ENCODE measurements at regions not wholly inside any gene's neighbourhood (a gene's known extent, or its start where the extent isn't known, plus 50 kb on each side); places are given as distances from the start of the nearest gene placed in this dataset.

- DNase-seq (ENCODE audit: low read depth, low spot score) (no peak), FAIRE-seq (no peak)
- no peak overlapping the region for H3K4me2 ChIP-seq (ENCODE audit: insufficient read depth, low read length)
- H3K27ac ChIP-seq (ENCODE audit: insufficient read depth, low read depth, low read length): no peak overlapping the region
- H4K20me1 ChIP-seq (replicated peaks; ENCODE audit: control insufficient read depth, extremely low read depth, insufficient read depth, low read length): no peaks in the 10 kb centered on the region
- dilution Hi-C loops (cut with MboI; ENCODE audit: extremely low pct_ligation_motif_present, low sequenced_read_pairs) (no loop called here), intact Hi-C loops (cut with micrococcal nuclease) (no loop called here)
- H3K36me3 ChIP-seq (ENCODE audit: control insufficient read depth in 2 of 2, extremely low read depth in 1 of 2, insufficient read depth in 2 of 2, low read length in 2 of 2): no peaks in the 10 kb centered on the region
- BruUV-seq (replicated peaks): no TSS peak
- H3K79me2 ChIP-seq (ENCODE audit: control insufficient read depth, insufficient read depth, low read length): no peaks in the 10 kb centered on the region
- H3K9ac ChIP-seq (replicated peaks; ENCODE audit: extremely low read depth, insufficient read depth, low read length): no peak overlapping the region
- H3K4me3 ChIP-seq (replicated peaks in 1 of 3; ENCODE audit: insufficient read depth in 1 of 3, low read depth in 1 of 3, low read length in 3 of 3): no peak overlapping the region
- no peaks in the 10 kb centered on the region for H3K4me1 ChIP-seq (ENCODE audit: control insufficient read depth, extremely low read depth, insufficient read depth, low read length)
- TF ChIP-seq JUN (IDR thresholded peaks at IDR 0.05; ENCODE audit: borderline replicate concordance, insufficient read depth, insufficient read length, low read depth) (no peak), POLR2A (IDR thresholded peaks at IDR 0.05; ENCODE audit: low read depth, low read length) (no peak), EZH2 (IDR thresholded peaks at IDR 0.05; ENCODE audit: borderline replicate concordance, low read depth, low read length, severe bottlenecking) (no peak), MAX (IDR thresholded peaks at IDR 0.05; ENCODE audit: insufficient read depth, insufficient read length) (no peak), CTCF (IDR thresholded peaks at IDR 0.05; ENCODE audit: extremely low read depth in 1 of 2, insufficient read depth in 1 of 2, low read depth in 1 of 2, low read length in 2 of 2) (no peak), GATA2 (IDR thresholded peaks at IDR 0.05; ENCODE audit: insufficient read depth, insufficient read length, low read depth, low read length) (no peak), MYC (IDR thresholded peaks at IDR 0.05; ENCODE audit: low read depth, low read length) (no peak), POLR2AphosphoS5 (IDR thresholded peaks at IDR 0.05; ENCODE audit: insufficient read depth, low read depth, low read length) (no peak), FOS (IDR thresholded peaks at IDR 0.05; ENCODE audit: borderline replicate concordance, insufficient read depth, low read length) (no peak)
- no peaks in the 10 kb centered on the region for H3K9me3 ChIP-seq (replicated peaks; ENCODE audit: control insufficient read depth, insufficient read depth, low read length)
- H2AFZ ChIP-seq (ENCODE audit: low read depth, low read length): no peak overlapping the region
- CTCF ChIA-PET: no interaction called here
- H3K27me3 ChIP-seq (ENCODE audit: control insufficient read depth in 2 of 2, insufficient read depth in 2 of 2, low read length in 2 of 2): no peaks in the 10 kb centered on the region
- POLR2A ChIA-PET: no interaction called here
- no peaks in the 10 kb centered on the region for H3K9me1 ChIP-seq (replicated peaks; ENCODE audit: control insufficient read depth, extremely low read depth, insufficient read depth, low read length)
Observed at GRCh38 chr3:69438476-69438875, 52.6 kb upstream of the FRMD4B start.

All from endothelial cell of umbilical vein (primary cell).